B cell (primary cell): ENCODE measurements at regions not wholly inside any gene's neighbourhood (a gene's known extent, or its start where the extent isn't known, plus 50 kb on each side); places are given as distances from the start of the nearest gene placed in this dataset.

Experiments used
- ATAC-seq: fragments of 200-7000 bp; cut with Tn5 transposase; one replicate; pipeline ENCODE4 v1.10.0; 2021; ENCODE audit warnings: low read depth, mild to moderate bottlenecking, moderate number of reproducible peaks, moderate library complexity
- CTCF ChIA-PET: fragments of 350-600 bp; sonication (Branson Sonifier 250); formaldehyde crosslinking; loops from one replicate; lab custom pipeline; 2021; ENCODE audit warnings: antibody characterized with exemption, inconsistent platforms; lab: Charles Lee
- POLR2A ChIA-PET: fragments of 350-600 bp; sonication (Branson Sonifier 250); formaldehyde crosslinking; loops from one replicate; lab custom pipeline; 2021; ENCODE audit warnings: antibody characterized with exemption; lab: Charles Lee
- DNase-seq: peaks from one replicate; pipeline ENCODE4 v3.0.0; 2013
- H2AFZ ChIP-seq: 2 replicates; pipeline ENCODE4 v1.6.1; 2012; ENCODE audit warnings: mild to moderate bottlenecking, low read depth, low read length; ENCODE audit not compliant: insufficient read depth, poor library complexity, severe bottlenecking
- H3K27ac ChIP-seq, 2 donors: 1 replicate in 1 of 2; 2 replicates in 1 of 2; pipeline ENCODE4 v1.5.1; 2012 to 2013; ENCODE audit warnings: low read length in 2 of 2, mild to moderate bottlenecking in 2 of 2, moderate library complexity in 1 of 2
- H3K27me3 ChIP-seq, 4 experiments: fragments of 200-600 bp in 1 of 4; sonication (generic) in 1 of 4; replicated peaks in 1 of 4; 1 replicate in 2 of 4; 2 replicates in 2 of 4; pipeline versions ENCODE4 v1.6.1 to v1.7.0; 2013 to 2016; ENCODE audit warnings: low read length in 3 of 4, mild to moderate bottlenecking in 2 of 4, mixed read lengths in 1 of 4, moderate library complexity in 1 of 4; ENCODE audit not compliant: insufficient read depth in 4 of 4, control insufficient read depth in 3 of 4; ENCODE audit errors: control extremely low read depth in 1 of 4
- H3K36me3 ChIP-seq, 2 experiments: replicated peaks in 1 of 2; 1 replicate in 1 of 2; 2 replicates in 1 of 2; pipeline versions ENCODE4 v1.6.1 to v1.7.1; 2013; ENCODE audit warnings: low read length in 1 of 2; ENCODE audit not compliant: insufficient read depth in 2 of 2, control insufficient read depth in 1 of 2; ENCODE audit errors: control extremely low read depth in 1 of 2, extremely low read depth in 1 of 2
- H3K4me1 ChIP-seq, 2 donors: fragments of 200-600 bp in 1 of 2; sonication (generic) in 1 of 2; 1 replicate in 1 of 2; 2 replicates in 1 of 2; pipeline versions ENCODE4 v1.5.1 to v1.6.1; 2013 to 2017; ENCODE audit warnings: low read length in 2 of 2; ENCODE audit not compliant: control insufficient read depth in 2 of 2, insufficient read depth in 2 of 2
- H3K4me2 ChIP-seq: replicated peaks from 2 replicates; pipeline ENCODE3; 2012; ENCODE audit warnings: mild to moderate bottlenecking, low read depth, low read length; ENCODE audit not compliant: poor library complexity, severe bottlenecking
- H3K4me3 ChIP-seq, 5 experiments: fragments of 200-600 bp in 1 of 5; sonication (generic) in 1 of 5; 1 replicate in 3 of 5; 2 replicates in 2 of 5; pipeline versions ENCODE4 v1.5.1 to v1.7.0; 2011 to 2016; ENCODE audit warnings: low read length in 4 of 5, mild to moderate bottlenecking in 4 of 5, low read depth in 2 of 5, control low read depth in 1 of 5, moderate library complexity in 1 of 5; ENCODE audit not compliant: insufficient read depth in 1 of 5; ENCODE audit errors: control extremely low read depth in 1 of 5, extremely low read depth in 1 of 5
- H3K79me2 ChIP-seq: fragments of 200-600 bp; sonication (generic); one replicate; pipeline ENCODE4 v1.6.0; 2016; ENCODE audit warnings: low read length; ENCODE audit not compliant: control insufficient read depth, insufficient read depth
- H3K9ac ChIP-seq: fragments of 200-600 bp; sonication (generic); 2 replicates; pipeline ENCODE4 v1.6.1; 2017; ENCODE audit warnings: mild to moderate bottlenecking, low read length, moderate library complexity
- H3K9me3 ChIP-seq, 3 donors: one replicate each; pipeline versions ENCODE4 v1.6.1 to v1.7.1; 2013; ENCODE audit warnings: low read length in 2 of 3; ENCODE audit not compliant: control insufficient read depth in 2 of 3, insufficient read depth in 1 of 3; ENCODE audit errors: control extremely low read depth in 1 of 3
- H4K20me1 ChIP-seq: 2 replicates; pipeline ENCODE4 v1.6.0; 2012; ENCODE audit warnings: mild to moderate bottlenecking, low read length; ENCODE audit not compliant: insufficient read depth, control insufficient read depth, poor library complexity, severe bottlenecking
- H3K27ac Mint-ChIP-seq: one replicate; pipeline ENCODE4 v1.8.0; 2021; ENCODE audit warnings: mixed read lengths
- H3K27me3 Mint-ChIP-seq: one replicate; pipeline ENCODE4 v1.8.0; 2021; ENCODE audit warnings: mixed read lengths
- H3K4me1 Mint-ChIP-seq: one replicate; pipeline ENCODE4 v1.8.0; 2021; ENCODE audit warnings: mixed read lengths
- H3K4me3 Mint-ChIP-seq: one replicate; pipeline ENCODE4 v1.8.0; 2021; ENCODE audit warnings: mixed read lengths
- H3K9me3 Mint-ChIP-seq: one replicate; pipeline ENCODE4 v1.8.0; 2022; ENCODE audit warnings: mixed read lengths; ENCODE audit not compliant: insufficient read depth
- CTCF ChIP-seq: fragments of 200-600 bp; IDR thresholded peaks from one replicate; pipeline ENCODE4 v1.8.0; 2022; ENCODE audit warnings: antibody characterized with exemption, mild to moderate bottlenecking
- EZH2 ChIP-seq: IDR thresholded peaks from 2 replicates; pipeline ENCODE4 v1.6.1; 2012; ENCODE audit warnings: borderline replicate concordance, low read depth, mild to moderate bottlenecking, moderate library complexity, low read length; ENCODE audit not compliant: insufficient read depth, poor library complexity, severe bottlenecking
- WGBS: methylation state at CpG from one replicate; pipeline ENCODE4 v1.1.5; 2013; ENCODE audit warnings: missing lambda C conversion rate; ENCODE audit not compliant: insufficient coverage; 5-methylcytosine and 5-hydroxymethylcytosine counted together
- intact Hi-C: fragments of 100-400 bp; cut with micrococcal nuclease; formaldehyde crosslinking; loops from one replicate; pipeline ENCODE4 v1.10.0; 2022

DNA sequence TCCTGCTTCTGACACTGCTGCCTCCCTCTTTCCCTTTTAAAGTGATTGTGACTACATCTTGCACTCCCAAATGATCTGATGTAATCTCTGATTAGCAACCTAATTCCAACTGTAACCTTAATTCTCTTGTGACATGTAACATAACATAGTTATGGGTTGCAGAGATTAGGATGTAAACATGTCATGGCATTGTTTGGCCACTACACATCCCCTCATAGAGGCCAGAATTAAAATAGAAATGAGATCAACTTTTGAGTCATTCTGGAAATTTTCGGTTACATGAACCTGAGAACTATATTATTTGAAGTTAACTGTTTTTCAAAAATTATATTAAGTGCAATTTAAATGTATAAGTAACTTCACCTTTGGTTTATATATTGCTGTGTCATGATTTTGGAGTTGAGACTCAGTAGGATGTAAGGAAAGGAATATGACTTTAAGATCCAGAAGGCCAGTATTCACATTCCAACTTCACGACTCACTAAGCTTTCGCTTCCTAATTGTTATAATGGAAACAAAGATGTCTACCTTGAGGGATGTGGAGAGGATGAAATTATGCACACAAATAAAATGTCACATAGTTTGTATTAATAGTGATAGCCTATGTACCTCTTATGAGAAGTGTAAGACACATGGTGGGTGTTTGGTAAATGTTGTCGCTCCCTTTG is 611.9 kb upstream of the MAP3K7 start:
- ATAC-seq (no peak), DNase-seq (no peak)
- Histone ChIP-seq H3K9me3 (no peaks in the 10 kb centered on the region), H3K9ac (no peak overlapping the region), H3K4me1 (no peaks in the 10 kb centered on the region), H3K4me3 (no peak overlapping the region), H3K79me2 (no peaks in the 10 kb centered on the region), H3K27ac (no peak overlapping the region), H4K20me1 (no peaks in the 10 kb centered on the region), H3K36me3 (no peaks in the 10 kb centered on the region), H3K27me3 (no peaks in the 10 kb centered on the region), H3K4me2 (no peak overlapping the region), H2AFZ (no peak overlapping the region)
- no peaks in the 10 kb centered on the region for H3K27me3 Mint-ChIP-seq
- POLR2A ChIA-PET: no interaction called here
- 100% methylated on average over 1 of the region's 4 CpGs for WGBS
- CTCF ChIA-PET: no interaction called here
- H3K4me1 Mint-ChIP-seq: no peaks in the 10 kb centered on the region
- TF ChIP-seq CTCF: no peak
- no peak for TF ChIP-seq EZH2
- no peak overlapping the region for H3K4me3 Mint-ChIP-seq
- no peak overlapping the region for H3K27ac Mint-ChIP-seq
- H3K9me3 Mint-ChIP-seq: no peaks in the 10 kb centered on the region
- intact Hi-C loops: no loop called here

DNA sequence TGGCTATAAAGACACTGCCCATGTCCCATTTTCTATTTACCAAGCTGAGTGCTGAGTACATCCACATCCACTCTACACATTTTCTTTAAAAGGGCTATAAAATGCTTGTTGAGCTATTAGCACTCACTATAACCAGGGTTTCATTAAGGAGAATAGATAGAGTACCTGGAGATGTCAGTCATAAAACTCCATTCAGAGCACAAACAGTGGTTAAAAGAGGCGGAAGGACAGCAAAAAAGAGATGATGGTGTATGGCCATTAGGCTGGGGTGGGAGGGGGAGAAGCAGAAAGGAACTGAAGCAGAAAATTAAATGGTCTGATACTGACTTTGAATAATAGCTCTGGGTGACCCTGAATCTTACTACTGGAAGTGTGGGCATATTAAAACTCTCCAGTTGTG is 609.9 kb upstream of the MAP3K7 start:
- no peaks in the 10 kb centered on the region for H3K4me1 Mint-ChIP-seq
- intact Hi-C loops: no loop called here

More for the DNA sequence above, 609.9 kb upstream of the MAP3K7 start:
- H2AFZ ChIP-seq: no peak overlapping the region
- DNase-seq: no peak
- no peaks in the 10 kb centered on the region for H3K27me3 ChIP-seq
- CTCF ChIA-PET: no interaction called here
- H3K9ac ChIP-seq: no peak overlapping the region
- no peaks in the 10 kb centered on the region for H3K9me3 ChIP-seq
- no peaks in the 10 kb centered on the region for H4K20me1 ChIP-seq
- ATAC-seq: no peak
- no peaks in the 10 kb centered on the region for H3K79me2 ChIP-seq
- TF ChIP-seq EZH2 (no peak), CTCF (no peak)
- Mint-ChIP-seq H3K27ac (no peak overlapping the region), H3K27me3 (no peaks in the 10 kb centered on the region), H3K9me3 (no peaks in the 10 kb centered on the region), H3K4me3 (no peak overlapping the region)
- no peak overlapping the region for H3K4me2 ChIP-seq
- H3K27ac ChIP-seq: no peak overlapping the region
- no peaks in the 10 kb centered on the region for H3K4me1 ChIP-seq
- H3K36me3 ChIP-seq: no peaks in the 10 kb centered on the region
- WGBS: no CpG with 5 or more reads among the region's 1 CpG
- POLR2A ChIA-PET: no interaction called here
- H3K4me3 ChIP-seq: no peak overlapping the region
